Activated T-cell treated with anti-CD3 and anti-CD28 coated beads, Interleukin-2, amount 50 U/mL, for 4 hours (primary cell): ENCODE measurements at regions not wholly inside any gene's neighbourhood (a gene's known extent, or its start where the extent isn't known, plus 50 kb on each side); places are given as distances from the start of the nearest gene placed in this dataset.
"Not testable (repeated sequence)": the region's sequence is repeated elsewhere in the genome, so short reads cannot be mapped to it uniquely, and the experiment has no call there.

ENCODE experiments used
- ATAC-seq, 2 donors: fragments of 200-7000 bp; cut with Tn5 transposase; one replicate each; pipeline ENCODE4 v1.10.0; 2021
- DNase-seq: peaks from one replicate; pipeline ENCODE4 v3.0.0-alpha.2; 2020
- H3K27me3 Mint-ChIP-seq: one replicate; pipeline ENCODE4 v1.8.0; 2021; ENCODE audit warnings: low read depth, mixed read lengths
- H3K36me3 Mint-ChIP-seq: one replicate; pipeline ENCODE4 v1.8.0; 2022; ENCODE audit warnings: mixed read lengths; ENCODE audit not compliant: insufficient read depth
- H3K4me1 Mint-ChIP-seq: one replicate; pipeline ENCODE4 v1.8.0; 2021; ENCODE audit warnings: low read depth, mixed read lengths
- H3K4me3 Mint-ChIP-seq: one replicate; pipeline ENCODE4 v1.8.0; 2021; ENCODE audit warnings: mild to moderate bottlenecking, moderate library complexity, mixed read lengths
- H3K9me3 Mint-ChIP-seq: one replicate; pipeline ENCODE4 v1.8.0; 2021; ENCODE audit warnings: mixed read lengths

GRCh38 chr9:2363781-2364180 is 257.8 kb upstream of the VLDLR start:
- DNase-seq: no peak
- H3K4me3 Mint-ChIP-seq: no peak overlapping the region
- H3K9me3 Mint-ChIP-seq: no peaks in the 10 kb centered on the region
- peaks cover 19% of the 10 kb centered on the region for H3K27me3 Mint-ChIP-seq
- H3K4me1 Mint-ChIP-seq: no peaks in the 10 kb centered on the region
- no peak for ATAC-seq
- no peaks in the 10 kb centered on the region for H3K36me3 Mint-ChIP-seq

DNA sequence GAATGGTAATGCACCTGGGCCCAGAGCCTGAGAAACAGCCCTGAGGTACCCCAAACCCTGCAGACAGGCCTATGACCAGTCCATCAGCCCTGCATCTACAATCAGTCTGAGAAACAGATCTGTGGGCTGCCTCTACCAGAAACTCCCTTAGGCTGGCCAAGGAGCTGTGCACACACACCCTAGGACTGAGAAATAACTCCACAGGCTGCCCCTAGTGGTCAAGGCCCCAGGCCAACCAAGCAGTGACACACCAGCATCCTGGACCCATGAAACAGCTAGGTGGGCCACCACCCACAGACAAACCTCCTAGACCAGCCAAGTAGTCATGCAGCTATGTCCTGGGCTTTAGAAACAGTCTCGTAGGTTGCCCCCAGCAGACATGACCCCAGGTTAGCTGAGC is 253.6 kb upstream of the VLDLR start:
- no peaks in the 10 kb centered on the region for H3K4me1 Mint-ChIP-seq
- DNase-seq: no peak
- no peaks in the 10 kb centered on the region for H3K36me3 Mint-ChIP-seq
- H3K27me3 Mint-ChIP-seq: peaks cover 2% of the 10 kb centered on the region
- H3K4me3 Mint-ChIP-seq: no peak overlapping the region
- no peak for ATAC-seq
- no peaks in the 10 kb centered on the region for H3K9me3 Mint-ChIP-seq

DNA sequence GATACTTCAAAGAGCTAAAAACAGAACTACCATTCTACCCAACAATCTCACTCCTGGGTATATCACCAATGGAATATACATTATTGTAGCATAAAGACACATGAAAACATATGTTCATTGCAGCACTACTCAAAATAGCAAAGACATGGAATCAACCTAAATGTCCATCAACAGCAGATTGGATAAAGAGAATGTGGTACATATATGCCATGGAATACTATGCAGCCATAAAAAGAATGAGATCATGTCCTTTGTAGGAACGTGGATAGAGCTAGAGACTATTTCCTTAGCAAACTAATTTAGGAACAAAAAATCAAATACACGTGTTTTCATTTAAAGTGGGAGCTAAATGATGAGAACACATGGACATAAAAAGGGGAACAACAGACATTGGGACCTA is 247.9 kb upstream of the VLDLR start:
- Mint-ChIP-seq H3K36me3 (no peaks in the 10 kb centered on the region), H3K4me3 (no peak overlapping the region), H3K4me1 (no peaks in the 10 kb centered on the region), H3K27me3 (no peaks in the 10 kb centered on the region), H3K9me3 (peaks cover 4% of the 10 kb centered on the region)
- ATAC-seq (no peak), DNase-seq (no peak)

DNA sequence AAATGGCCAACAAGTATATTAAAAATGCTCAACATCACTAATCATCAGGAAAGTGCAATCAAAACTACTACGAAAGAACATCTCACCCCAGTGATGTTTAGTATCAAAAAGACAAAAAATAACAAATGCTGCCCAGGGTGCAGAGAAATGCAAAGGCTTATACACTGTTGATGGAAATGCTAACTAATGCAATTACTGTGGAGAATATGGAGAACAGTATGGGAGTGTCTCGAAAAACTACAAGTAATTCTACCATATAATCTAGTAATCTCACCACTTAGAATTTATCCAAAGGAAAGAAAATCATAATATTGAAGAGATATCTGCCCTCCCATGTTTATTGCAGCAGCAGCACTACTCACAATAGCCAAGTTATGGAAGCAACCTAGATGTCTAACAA is 246.5 kb upstream of the VLDLR start:
- Mint-ChIP-seq H3K9me3 (peaks cover 4% of the 10 kb centered on the region), H3K4me1 (no peaks in the 10 kb centered on the region), H3K4me3 (no peak overlapping the region)

DNA sequence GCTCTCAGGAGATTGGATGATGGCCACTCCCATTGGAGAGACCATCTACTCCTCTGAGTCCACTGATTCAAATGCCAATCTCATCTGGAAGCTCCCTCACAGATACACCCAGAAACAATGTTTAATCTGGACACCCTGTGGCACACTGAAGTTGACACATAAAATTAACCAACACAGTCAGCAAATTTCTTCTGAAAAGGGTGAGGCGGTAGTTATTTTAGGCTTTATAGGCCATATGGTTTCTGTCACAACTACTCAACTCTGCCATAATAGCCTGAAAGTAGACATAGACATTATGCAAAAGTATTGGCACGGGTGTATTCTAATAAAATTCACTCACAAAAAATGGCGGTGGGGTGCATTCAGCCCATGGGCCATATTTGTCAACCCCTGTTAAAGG is 244.5 kb upstream of the VLDLR start:
- no peaks in the 10 kb centered on the region for H3K36me3 Mint-ChIP-seq
- no peaks in the 10 kb centered on the region for H3K4me1 Mint-ChIP-seq
- ATAC-seq (no peak), DNase-seq (no peak)
- H3K4me3 Mint-ChIP-seq: no peak overlapping the region
- peaks cover 4% of the 10 kb centered on the region for H3K27me3 Mint-ChIP-seq
- peaks cover 4% of the 10 kb centered on the region for H3K9me3 Mint-ChIP-seq

More for the DNA sequence above, 246.5 kb upstream of the VLDLR start:
- ATAC-seq (no peak), DNase-seq (no peak)
- Mint-ChIP-seq H3K36me3 (no peaks in the 10 kb centered on the region), H3K27me3 (no peaks in the 10 kb centered on the region)

DNA sequence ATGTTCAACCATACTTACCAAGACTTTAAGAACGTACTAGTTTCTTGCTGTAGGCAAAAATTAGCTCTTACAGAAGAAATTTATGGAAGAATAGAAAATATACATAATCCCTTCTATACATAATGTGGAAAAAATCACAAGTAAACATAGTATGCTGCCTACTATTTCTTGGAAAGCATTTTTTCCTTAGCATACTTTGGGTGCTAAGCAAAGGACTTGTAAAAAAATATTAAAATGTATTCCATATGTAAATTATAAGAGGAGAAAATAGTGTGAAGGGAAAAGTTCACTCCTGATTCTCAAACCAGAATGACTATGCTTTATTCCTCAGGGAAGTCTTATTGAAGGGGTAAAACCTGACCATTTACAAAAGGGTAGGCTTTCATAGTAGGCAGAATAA is 243.8 kb upstream of the VLDLR start:
- H3K36me3 Mint-ChIP-seq: no peaks in the 10 kb centered on the region
- H3K4me3 Mint-ChIP-seq: no peak overlapping the region

GRCh38 chr9:2378266-2378665 is 243.3 kb upstream of the VLDLR start:
- no peak overlapping the region for H3K4me3 Mint-ChIP-seq
- ATAC-seq (no peak), DNase-seq (no peak)
- H3K36me3 Mint-ChIP-seq: no peaks in the 10 kb centered on the region
- peaks cover 4% of the 10 kb centered on the region for H3K9me3 Mint-ChIP-seq
- H3K4me1 Mint-ChIP-seq: no peaks in the 10 kb centered on the region
- H3K27me3 Mint-ChIP-seq: peaks cover 6% of the 10 kb centered on the region

More for the DNA sequence above, 243.8 kb upstream of the VLDLR start:
- Mint-ChIP-seq H3K27me3 (peaks cover 5% of the 10 kb centered on the region), H3K9me3 (peaks cover 4% of the 10 kb centered on the region), H3K4me1 (no peaks in the 10 kb centered on the region)
- no peak for ATAC-seq
- no peak for DNase-seq

GRCh38 chr9:2378816-2379215 is 242.8 kb upstream of the VLDLR start:
- Mint-ChIP-seq H3K36me3 (no peaks in the 10 kb centered on the region), H3K4me1 (no peaks in the 10 kb centered on the region), H3K4me3 (no peak overlapping the region), H3K27me3 (peaks cover 7% of the 10 kb centered on the region), H3K9me3 (peaks cover under 1% of the 10 kb centered on the region)
- DNase-seq (no peak), ATAC-seq (no peak)

DNA sequence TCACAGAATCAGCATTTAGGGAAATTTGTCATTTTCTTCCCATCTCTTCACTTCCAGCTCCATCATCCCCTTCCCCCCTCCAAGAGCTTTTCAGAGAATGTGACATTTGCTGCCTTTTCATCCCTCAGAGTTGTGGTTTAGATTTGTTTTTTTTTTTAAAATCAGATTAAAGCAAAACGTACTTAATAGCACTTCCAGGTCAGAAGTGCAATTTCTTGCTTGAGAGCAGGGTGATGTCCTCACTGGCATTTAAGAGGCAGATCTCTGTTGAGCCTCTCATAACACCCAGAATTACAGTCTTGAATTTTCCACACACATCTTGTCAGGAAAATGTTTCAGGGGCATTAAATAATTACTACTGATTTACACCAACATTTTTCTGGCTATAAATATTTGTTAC is 236.8 kb upstream of the VLDLR start:
- no peaks in the 10 kb centered on the region for H3K4me1 Mint-ChIP-seq
- no peak for ATAC-seq
- H3K9me3 Mint-ChIP-seq: peaks cover 4% of the 10 kb centered on the region

DNA sequence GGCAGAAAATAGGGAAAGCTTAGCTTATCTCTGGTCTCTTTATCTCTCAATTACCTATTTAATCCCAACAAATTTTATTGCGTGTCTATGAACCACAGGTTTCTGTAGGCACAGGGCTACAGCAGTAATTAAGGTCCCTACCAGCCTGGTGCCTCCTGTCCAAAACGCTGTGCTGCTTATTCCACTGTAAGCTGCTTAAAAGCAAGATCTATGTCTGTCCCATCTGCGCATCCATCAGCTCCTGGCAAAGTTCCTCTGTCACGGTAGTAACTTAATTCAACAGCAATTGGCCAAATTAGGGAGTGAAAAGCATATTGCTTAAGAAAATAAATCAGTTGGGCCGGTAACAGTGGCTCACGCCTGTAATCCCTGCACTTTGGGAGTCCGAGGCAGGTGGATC is 235.8 kb upstream of the VLDLR start:
- DNase-seq: no peak
- peaks cover 4% of the 10 kb centered on the region for H3K9me3 Mint-ChIP-seq
- ATAC-seq: no peak

More for the DNA sequence above, 236.8 kb upstream of the VLDLR start:
- no peaks in the 10 kb centered on the region for H3K36me3 Mint-ChIP-seq
- H3K27me3 Mint-ChIP-seq: peaks cover 15% of the 10 kb centered on the region
- H3K4me3 Mint-ChIP-seq: no peak overlapping the region
- no peak for DNase-seq

DNA sequence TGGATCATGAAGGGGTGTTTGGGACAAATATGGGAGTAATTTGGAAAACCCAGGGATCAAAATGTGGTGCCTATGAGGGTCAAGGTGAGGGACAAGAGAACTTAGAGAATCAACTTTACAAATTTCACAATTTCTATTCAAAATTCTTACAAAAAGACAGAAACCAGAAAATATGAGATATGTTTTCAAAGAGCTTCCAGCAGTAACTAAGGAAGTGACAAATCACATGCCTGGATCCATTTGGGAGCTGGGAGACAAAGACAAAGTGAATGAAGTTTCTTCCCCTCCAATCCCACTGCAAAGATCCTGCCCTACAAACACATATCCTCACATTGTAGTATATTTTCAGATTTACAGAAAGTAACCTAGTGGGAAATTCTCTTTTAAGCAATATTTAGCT is 235.0 kb upstream of the VLDLR start:
- Mint-ChIP-seq H3K36me3 (no peaks in the 10 kb centered on the region), H3K9me3 (peaks cover 4% of the 10 kb centered on the region), H3K27me3 (peaks cover 13% of the 10 kb centered on the region), H3K4me3 (no peak overlapping the region), H3K4me1 (no peaks in the 10 kb centered on the region)
- ATAC-seq (no peak), DNase-seq (no peak)

More for the DNA sequence above, 235.8 kb upstream of the VLDLR start:
- Mint-ChIP-seq H3K4me1 (no peaks in the 10 kb centered on the region), H3K27me3 (peaks cover 13% of the 10 kb centered on the region), H3K4me3 (no peak overlapping the region), H3K36me3 (no peaks in the 10 kb centered on the region)

GRCh38 chr9:2387166-2387565 is 234.4 kb upstream of the VLDLR start:
- no peaks in the 10 kb centered on the region for H3K4me1 Mint-ChIP-seq
- H3K27me3 Mint-ChIP-seq: peaks cover 10% of the 10 kb centered on the region
- DNase-seq (no peak), ATAC-seq (no peak)
- no peak overlapping the region for H3K4me3 Mint-ChIP-seq
- H3K9me3 Mint-ChIP-seq: peaks cover 4% of the 10 kb centered on the region
- H3K36me3 Mint-ChIP-seq: no peaks in the 10 kb centered on the region

GRCh38 chr9:2389404-2389803 is 232.2 kb upstream of the VLDLR start:
- Mint-ChIP-seq H3K36me3 (no peaks in the 10 kb centered on the region), H3K9me3 (peaks cover 4% of the 10 kb centered on the region)

GRCh38 chr9:2390028-2390427 is 231.6 kb upstream of the VLDLR start:
- ATAC-seq (no peak), DNase-seq (no peak)

More at GRCh38 chr9:2389404-2389803, 232.2 kb upstream of the VLDLR start:
- DNase-seq (no peak), ATAC-seq (no peak)
- H3K4me3 Mint-ChIP-seq: no peak overlapping the region
- peaks cover 8% of the 10 kb centered on the region for H3K27me3 Mint-ChIP-seq
- H3K4me1 Mint-ChIP-seq: no peaks in the 10 kb centered on the region

GRCh38 chr9:2391509-2392132 is 230.0 kb upstream of the VLDLR start:
- H3K36me3 Mint-ChIP-seq, H3K4me3 Mint-ChIP-seq, H3K9me3 Mint-ChIP-seq, H3K4me1 Mint-ChIP-seq, H3K27me3 Mint-ChIP-seq, DNase-seq, ATAC-seq: not testable (repeated sequence)

More at GRCh38 chr9:2390028-2390427, 231.6 kb upstream of the VLDLR start:
- peaks cover 8% of the 10 kb centered on the region for H3K27me3 Mint-ChIP-seq
- H3K4me3 Mint-ChIP-seq: no peak overlapping the region
- H3K9me3 Mint-ChIP-seq: peaks cover 4% of the 10 kb centered on the region
- H3K36me3 Mint-ChIP-seq: no peaks in the 10 kb centered on the region
- H3K4me1 Mint-ChIP-seq: no peaks in the 10 kb centered on the region
